ENCODE measurements at regions not wholly inside any gene's neighbourhood (a gene's known extent, or its start where the extent isn't known, plus 50 kb on each side); places are given as distances from the start of the nearest gene placed in this dataset.
"Not testable (repeated sequence)": the region's sequence is repeated elsewhere in the genome, so short reads cannot be mapped to it uniquely, and the experiment has no call there.

DNA sequence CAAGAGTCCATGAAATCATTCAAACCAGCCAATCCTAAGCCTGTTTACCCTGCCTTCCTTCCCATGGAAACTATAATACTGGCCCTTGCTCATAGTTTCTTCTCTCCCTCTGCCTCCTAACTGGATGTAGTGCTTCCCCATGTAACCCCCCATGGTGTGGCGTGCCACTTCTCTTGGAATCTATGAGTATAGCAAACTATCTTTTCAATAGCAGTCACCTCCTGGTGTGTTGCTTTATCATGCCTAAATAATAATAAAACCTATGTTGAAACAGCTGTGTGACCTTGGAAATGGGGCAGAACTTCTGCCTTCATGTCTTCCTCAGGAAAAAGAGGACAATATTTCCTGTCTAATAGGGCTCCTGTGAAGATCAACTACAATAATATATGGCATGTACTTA lies 234.8 kb upstream of the EDNRA start:
- DNase-seq (ENCODE audit: low read depth) = no peak

DNA sequence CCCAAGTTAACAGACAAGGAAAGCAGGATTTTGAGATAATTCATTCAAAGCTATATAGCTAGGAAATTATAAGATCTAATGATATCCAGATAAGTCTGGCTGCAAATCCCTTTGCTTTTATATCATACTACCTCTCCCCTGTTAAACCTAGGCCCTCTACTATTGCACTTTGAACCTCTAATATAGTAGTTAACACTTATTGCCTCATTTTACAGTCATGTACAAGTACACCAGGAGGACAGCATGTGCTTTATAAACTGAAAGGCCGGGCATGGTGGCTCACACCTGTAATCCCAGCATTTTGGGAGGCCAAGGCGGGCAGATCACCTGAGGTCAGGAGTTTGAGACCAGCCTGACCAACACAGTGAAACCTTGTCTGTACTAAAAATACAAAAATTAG lies 234.4 kb upstream of the EDNRA start:
- not testable (repeated sequence) for DNase-seq (ENCODE audit: low read depth)

DNA sequence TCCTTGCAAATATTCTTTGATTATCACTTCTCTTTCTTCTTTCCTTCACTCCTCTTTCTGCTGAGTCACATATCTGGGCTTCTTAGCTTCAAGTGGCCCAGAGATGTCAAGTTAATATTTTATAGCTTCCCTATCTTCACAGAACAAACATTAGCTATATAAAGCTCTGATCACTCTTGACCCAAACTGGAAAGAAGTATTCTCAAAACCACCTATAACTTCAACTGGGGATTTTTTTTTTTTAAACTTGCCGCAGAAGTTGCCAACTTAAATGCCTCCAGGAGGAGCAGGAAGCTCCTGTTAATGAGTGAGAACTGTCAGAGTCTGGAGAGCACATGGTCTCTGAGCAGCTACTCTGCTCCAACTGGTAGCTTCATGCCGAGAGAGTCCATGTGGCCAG lies 233.3 kb upstream of the EDNRA start:
- DNase-seq (ENCODE audit: low read depth) = no peak

DNA sequence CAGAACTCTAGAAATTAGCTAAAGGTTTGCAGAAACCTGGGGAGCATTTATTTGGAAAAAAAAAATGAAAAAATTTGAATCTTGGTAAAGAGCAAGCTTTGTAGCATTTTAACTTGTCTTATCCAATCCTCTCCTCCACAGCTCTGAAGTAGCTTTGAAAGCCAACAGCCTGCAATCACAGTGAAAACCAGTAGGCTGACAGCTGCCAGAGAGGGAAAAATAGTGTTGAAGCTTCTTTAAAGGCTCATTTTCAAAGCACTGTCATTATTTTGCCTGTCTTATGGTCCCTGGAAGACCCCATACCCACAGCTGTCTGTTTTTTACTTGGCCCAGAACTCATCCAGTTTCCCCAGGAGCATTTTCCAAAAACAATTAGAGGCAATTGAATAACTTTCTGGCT lies 230.8 kb upstream of the EDNRA start:
- DNase-seq (ENCODE audit: low read depth) = no peak

DNA sequence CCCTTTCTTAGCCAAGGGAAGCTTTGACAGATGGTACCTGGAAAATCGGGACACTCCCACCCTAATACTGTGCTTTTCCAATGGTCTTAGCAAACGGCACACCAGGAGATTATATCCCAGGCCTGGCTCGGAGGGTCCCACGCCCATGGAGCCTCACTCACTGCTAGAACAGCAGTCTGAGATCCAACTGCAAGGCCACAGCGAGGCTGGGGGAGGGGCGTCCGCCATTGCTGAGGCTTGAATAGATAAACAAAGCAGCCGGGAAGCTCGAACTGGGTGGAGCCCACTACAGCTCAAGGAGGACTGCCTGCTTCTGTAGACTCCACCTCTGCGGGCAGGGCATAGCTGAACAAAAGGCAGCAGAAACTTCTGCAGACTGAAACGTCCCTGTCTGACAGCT lies 225.6 kb upstream of the EDNRA start:
- not testable (repeated sequence) for DNase-seq (ENCODE audit: low read depth)

DNA sequence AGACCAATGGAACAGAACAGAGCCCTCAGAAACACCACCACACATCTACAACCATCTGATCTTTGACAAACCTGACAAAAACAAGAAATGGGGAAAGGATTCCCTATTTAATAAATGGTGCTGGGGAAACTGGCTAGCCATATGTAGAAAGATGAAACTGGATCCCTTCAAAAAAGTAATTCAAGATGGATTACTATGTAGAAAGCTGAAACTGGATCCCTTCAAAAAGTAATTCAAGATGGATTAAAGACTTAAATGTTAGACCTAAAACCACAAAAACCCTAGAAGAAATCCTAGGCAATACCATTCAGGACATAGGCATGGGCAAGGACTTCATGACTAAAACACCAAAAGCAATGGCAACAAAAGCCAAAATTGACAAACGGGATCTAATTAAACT lies 221.6 kb upstream of the EDNRA start:
- DNase-seq (ENCODE audit: low read depth) = peak; percentile 52

DNA sequence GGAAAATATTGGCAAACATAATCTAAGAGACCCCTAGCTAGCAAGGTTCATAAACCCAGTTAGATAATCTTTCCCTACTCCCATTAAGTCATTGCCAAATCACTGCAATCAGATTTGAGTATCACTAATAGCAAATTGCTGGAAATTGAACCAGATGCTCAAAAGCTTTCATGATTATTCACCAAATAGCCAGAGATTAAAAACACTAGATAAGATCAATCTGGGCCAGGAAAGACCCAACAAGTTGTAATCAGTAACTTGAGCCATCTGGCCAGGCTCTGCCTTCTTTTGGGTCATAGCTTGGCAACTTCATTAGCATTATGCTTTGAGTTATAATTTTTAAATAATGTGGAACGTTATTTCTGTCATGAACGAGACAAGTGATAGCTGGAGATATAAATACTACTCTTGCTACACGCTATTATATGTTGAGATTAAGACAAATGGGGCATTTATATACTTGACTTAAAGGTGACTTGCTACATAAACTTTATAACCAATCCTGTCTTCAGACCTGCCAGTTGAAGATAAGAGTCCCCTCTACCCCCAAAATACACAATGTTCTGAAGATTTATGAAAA lies 196.6 kb upstream of the EDNRA start:
- no peak for DNase-seq (ENCODE audit: low read depth)

DNA sequence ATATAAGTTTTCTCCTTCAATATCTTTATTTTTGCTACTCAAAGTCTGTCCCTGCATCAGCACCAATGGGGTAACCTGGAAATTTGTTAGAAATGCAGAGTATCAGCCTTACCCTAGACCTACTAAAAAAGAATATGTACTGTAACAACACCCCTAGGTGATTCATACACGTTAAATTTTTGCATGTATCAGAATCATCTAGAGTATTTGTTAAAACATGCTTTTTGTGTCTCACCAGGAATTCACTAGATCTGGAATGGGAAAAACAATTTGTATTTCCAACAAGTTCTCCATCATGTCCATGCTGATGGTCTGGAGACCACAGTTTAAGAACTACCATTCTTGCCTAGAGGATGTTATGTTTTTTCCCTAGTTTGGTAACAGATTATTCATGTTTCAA lies 196.0 kb upstream of the EDNRA start:
- DNase-seq (ENCODE audit: low read depth) = no peak

DNA sequence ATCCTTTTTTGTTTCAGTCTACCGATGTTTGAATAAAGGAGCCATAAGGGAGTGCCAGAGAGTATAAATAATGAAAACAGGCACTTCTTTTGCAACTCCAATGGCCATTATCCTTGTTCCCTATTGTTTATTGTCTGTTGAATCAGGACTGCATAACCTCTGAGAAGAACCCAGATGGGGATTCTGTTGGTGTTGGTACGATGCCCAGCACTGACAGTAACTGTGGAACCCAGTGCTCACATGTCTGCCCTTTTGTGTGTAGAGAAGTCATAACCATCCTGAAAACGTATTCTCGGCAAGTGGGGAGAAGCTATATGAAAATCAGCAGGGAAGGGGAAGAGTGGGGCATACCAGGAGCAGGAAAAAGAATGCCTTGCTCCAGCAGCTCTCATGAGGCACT lies 195.1 kb upstream of the EDNRA start:
- peak; percentile 8 for DNase-seq (ENCODE audit: low read depth)

DNA sequence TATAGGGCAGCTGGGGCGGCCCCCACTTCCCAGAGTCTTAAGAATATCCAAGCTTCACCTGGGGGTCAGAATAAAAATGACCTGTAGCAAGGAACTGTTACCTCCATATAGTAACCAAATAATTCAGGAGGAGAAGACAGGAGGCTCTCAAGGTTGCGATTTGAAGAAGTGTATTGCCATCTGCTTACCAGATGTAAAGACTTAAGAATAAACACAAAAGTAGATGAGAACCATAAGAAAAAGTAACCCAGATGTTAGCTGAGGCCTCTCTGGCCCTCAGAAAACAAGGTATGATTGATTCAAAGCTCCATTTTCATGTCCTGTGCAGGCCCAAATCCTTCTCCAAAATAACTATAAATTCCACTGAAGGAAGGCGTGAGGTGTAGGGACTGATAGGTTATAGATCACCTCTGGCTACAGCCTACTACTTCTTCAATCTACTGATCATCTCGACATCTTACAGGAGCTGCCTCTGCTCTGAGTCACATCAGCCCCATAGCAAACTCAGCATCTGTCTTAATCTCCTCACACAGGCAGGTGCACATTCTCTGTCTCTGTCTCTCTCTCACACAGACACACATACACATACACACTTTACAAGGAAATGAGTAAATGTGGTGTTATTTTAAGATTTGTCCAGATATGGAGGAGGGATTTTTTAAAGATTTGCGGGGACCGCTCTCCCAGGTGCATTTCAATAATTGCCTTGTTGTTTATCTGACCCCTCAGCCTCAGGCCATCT lies 193.9 kb upstream of the EDNRA start:
- DNase-seq (ENCODE audit: low read depth) = peak; percentile 19

DNA sequence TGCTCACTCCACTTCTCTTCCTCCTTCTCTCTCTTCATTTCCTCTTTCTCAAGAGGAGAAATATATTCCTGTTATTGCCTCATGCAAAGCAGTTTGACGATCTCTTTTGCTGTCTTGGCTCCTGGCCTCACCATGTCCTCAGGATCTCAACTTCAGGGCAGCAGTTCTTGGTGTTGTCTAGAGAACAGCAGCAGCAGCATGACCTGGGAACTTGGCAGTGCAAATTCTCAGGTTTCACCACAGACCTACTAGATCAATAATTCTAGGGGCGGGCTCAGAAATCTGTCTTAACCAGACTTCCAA lies 193.4 kb upstream of the EDNRA start:
- DNase-seq (ENCODE audit: low read depth) = no peak

DNA sequence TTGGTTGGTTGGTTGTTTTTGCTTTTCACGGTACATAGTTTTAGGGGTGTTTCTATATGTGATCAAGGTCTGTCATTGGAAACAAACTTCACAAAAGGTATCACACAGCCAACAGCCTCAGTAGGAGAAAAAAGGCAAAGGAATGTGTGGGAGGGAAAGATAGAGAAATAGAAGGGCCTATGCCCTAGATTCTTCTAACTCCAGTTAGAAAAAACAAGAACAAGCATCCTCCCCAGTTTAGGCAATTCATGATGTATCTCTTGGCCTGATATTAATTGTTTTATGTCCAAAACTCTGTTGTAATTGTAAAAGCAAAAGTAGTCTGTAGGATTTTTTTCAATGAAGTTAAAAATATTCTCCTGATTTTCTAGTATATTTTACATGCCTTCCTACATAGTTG lies 192.4 kb upstream of the EDNRA start:
- DNase-seq (ENCODE audit: low read depth) = no peak

DNA sequence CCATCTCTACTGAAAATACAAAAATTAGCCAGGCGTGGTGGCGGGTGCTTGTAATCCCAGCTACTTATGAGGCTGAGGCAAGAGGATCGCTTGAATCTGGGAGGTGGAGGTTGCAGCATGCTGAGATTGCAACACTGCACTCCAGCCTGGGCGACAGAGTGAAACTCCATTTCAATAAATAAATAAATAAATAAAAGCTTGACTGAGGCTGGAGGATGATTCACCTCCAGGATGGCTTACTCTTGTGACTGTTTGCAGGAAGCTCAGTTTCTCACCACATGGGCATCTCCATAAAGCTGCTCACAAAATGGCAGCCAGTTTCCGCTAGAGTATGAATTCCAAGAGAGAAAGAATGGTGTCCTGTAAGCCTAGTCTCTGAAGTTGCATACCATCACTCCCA lies 191.7 kb upstream of the EDNRA start:
- DNase-seq (ENCODE audit: low read depth) = no peak

DNA sequence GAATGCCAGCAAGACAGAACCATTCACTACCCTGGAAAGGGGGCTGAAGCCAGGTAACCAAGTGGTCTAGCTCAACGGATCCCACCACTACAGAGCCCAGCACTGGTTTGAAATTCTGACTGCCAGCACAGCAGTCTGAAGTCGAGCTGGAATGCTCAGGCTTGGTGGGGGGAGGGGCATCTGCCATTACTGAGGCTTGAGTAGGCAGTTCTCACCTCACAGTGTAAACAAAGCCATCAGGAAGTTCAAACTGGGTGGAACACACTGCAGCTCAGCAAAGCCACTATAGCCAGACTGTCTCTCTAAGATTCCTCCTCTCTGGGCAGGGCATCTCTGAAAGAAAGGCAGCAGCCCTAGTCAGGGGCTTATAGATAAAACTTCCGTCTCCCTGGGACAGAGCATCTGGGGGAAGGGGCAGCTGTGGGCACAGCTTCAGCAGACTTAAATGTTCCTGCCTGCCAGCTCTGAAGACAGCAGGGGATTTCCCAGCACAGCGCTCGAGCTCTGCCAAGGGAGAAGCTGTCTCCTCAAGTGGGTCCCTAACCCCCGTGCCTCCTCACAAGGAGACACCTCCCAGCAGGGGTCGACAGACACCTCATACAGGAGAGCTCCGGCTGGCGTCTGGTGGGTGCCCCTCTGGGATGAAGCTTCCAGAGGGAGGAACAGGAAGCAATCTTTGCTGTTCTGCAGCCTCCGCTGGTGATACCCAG lies 188.1 kb upstream of the EDNRA start:
- not testable (repeated sequence) for DNase-seq (ENCODE audit: low read depth)

DNA sequence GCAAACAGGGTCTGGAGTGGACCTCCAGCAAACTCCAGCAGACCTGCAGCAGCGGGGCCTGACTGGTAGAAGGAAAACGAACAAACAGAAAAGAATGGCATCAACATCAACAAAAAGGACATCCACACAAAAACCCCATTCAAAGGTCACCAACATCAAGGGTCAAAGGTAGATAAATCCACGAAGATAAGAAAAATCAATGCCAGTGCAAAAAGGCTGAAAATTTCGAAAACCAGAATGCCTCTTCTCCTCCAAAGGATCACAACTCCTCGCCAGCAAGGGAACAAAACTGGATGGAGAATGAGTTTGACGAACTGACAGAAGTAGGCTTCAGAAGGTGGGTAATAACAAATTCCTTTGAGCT lies 187.6 kb upstream of the EDNRA start:
- DNase-seq (ENCODE audit: low read depth) = not testable (repeated sequence)

DNA sequence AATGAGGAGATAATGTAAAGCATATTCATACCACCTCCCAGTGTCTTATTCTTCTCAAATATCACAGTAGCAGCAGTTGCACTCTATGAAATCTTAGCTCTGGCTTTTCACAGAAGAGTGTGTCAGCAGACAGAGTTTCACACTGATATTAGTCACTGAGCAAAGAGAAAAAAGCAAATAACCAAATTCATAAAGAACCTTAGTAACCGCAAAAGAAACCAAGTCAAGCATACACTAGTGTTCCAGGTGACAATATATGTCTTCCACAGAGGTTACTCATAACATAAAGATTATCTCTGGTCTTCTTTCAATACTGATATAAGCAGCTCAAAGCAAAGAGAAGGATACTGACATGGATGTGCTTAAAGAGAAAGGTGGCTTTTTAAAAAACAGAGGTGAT lies 181.7 kb upstream of the EDNRA start:
- DNase-seq (ENCODE audit: low read depth) = peak; percentile 43

DNA sequence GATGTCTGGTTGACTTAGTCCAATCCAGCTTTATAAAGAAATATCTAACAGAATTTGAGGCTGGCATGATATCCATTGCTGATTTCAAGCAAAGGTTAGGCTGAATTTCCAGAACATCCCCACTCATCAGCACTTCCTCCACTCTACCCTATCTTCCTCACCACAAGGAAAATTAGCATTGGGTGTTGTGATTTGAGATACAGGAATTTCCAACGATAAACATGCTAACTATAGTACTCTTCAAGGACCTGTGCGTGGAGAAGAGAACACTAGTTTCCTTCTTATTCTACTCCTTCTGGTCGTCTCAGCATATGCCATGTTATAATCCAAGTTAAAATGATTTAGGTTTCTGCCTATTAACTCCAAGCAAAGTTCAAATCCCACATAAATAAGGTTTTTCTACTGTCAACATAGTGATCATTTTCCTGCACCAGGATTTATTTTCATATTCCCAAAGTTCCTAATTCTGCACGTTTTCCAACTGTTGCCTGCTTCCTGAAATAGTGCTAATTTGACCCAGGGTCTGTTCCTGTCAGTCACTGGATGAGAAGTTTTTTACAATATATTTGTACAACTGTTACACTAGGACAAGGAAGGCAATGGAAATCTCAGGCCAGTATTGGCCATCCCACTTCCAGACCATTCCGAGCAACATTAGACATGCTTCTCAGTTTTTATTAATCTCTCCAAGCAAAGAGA lies 177.6 kb upstream of the EDNRA start:
- DNase-seq (ENCODE audit: low read depth) = peak; percentile 36

DNA sequence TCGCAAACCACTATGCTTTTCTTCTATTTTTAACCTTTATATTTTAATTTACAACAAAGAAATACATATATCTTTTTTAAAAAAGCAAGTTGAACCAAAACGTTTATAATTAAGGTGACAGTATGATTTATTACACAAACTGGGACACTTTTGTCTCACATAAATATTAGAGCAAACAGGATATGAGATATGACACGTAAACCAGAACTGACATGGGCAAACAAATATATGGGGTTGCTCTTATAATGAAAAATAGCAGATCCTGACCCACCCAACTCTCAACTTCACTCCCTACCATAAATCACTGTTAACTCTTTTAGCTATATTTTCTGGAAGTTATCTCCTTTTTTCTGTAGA lies 177.0 kb upstream of the EDNRA start:
- no peak for DNase-seq (ENCODE audit: low read depth)

DNA sequence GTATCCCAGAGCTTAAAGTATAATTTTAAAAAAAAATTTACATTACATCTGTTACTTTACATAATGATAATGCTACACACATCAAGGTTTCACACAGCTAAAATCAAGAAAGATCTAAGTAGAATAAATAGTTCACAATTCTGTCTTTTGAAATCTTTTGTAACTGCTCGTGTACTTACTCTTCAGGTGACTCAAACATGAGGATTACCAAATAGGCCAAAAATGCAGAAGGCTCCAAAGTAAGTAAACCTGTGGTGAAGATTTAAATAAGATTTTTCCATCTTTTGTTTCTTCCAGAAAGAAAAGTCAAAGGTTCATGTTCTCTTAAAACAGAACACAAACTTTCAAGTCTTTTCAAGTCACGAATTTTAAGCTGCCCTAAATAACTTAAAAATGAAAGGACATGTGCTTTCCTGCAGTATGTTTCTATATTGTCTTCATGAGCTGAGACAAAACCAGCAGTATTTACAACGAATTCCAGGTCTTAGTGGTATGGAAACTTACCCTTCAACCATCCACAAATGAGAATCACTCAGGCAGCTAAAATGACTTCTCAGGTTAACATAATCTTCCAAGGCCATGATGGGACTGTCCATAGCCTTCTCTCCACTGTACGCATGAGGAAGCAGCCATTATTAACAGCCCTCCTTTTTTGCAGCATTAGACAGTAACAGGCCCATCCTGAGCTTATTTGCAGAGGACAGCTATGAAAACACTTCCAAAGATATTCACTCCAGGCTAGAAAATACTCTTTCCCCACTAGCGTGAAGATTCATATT lies 172.8 kb upstream of the EDNRA start:
- DNase-seq (ENCODE audit: low read depth) = no peak

DNA sequence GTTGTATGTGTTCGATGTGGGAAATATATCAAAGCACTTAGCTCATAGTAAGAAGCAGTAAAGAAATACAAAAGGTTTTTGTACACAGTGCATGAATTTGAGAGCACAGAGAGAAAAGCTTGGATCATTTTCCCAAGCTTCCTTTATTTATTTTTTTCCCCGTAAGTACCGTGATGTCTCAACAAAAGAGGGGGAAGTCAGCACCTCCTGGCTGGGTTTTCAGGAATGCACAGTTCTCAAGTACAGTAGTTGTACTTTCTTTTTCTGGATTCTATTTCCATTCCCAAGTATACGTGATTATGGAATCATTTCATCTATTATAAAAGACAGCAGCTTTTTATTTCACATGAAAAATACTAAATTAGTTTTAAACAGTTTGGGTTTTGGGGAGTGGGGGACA lies 171.5 kb upstream of the EDNRA start:
- DNase-seq (ENCODE audit: low read depth) = no peak

DNA sequence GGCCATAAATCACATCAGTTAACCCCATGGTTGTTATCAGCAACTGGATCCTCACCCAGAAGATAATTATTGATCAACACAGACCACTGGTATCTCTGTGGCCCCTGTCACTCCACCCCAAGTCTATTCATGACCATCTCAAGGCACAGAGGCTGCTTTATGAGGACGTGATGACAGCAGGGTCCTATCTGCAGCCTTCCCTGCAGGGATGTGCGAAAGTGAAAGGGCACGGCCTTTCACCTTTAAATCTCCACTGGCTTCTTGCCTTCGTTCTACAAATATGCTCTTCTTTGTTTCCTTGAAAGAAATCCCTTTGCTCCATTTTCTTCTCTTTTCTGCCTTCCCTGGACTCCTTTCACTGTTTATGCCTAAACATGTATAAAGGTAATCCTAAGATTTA lies 170.6 kb upstream of the EDNRA start:
- DNase-seq (ENCODE audit: low read depth) = no peak

DNA sequence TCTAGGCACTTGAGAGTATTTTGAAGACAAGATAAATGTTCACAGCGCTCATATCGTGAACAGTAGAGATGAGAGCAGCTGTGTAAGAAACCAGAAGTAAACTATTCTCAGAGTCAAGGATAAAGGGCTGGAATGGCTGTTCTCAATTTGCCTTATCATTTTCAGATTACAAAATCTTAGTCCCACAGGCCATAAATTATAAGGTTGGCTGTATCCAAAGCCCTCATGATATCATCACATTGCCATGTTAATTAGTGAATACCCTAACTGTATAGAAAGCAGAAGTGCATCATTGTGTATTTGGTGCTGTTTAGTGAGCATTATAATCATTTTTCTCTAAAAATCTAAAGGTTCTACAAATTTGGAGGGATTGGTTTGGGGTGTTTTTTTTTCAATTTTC lies 168.9 kb upstream of the EDNRA start:
- no peak for DNase-seq (ENCODE audit: low read depth)

All from LHCN-M2 (cell line).